ENCODE measurements at regions not wholly inside any gene's neighbourhood (a gene's known extent, or its start where the extent isn't known, plus 50 kb on each side); places are given as distances from the start of the nearest gene placed in this dataset.

DNA sequence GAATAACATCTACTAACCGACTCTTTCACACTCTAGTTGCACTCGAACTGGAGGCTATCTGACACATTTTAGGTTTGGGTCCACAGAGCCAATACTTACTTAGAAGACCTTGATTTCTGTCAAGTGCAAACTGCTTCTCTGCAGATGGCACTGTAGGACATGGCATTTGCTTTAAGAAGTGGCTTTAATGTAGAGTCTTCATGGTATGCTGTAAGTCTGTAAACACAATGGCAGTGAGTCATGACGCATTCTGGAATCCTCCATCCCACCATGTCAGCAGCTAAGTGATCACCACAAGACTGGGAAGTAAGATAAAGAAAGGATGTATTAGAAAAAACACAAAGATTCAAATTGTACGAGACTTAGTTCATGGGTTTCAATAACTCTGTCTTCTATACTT, 377.0 kb upstream of the NOX3 start:
- CTCF ChIA-PET, result no interaction called here
- no peak for DNase-seq (ENCODE audit: extremely low spot score)
- POLR2A ChIA-PET, result no interaction called here
- TF ChIP-seq, protein P1, sequence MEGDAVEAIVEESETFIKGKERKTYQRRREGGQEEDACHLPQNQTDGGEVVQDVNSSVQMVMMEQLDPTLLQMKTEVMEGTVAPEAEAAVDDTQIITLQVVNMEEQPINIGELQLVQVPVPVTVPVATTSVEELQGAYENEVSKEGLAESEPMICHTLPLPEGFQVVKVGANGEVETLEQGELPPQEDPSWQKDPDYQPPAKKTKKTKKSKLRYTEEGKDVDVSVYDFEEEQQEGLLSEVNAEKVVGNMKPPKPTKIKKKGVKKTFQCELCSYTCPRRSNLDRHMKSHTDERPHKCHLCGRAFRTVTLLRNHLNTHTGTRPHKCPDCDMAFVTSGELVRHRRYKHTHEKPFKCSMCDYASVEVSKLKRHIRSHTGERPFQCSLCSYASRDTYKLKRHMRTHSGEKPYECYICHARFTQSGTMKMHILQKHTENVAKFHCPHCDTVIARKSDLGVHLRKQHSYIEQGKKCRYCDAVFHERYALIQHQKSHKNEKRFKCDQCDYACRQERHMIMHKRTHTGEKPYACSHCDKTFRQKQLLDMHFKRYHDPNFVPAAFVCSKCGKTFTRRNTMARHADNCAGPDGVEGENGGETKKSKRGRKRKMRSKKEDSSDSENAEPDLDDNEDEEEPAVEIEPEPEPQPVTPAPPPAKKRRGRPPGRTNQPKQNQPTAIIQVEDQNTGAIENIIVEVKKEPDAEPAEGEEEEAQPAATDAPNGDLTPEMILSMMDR (IDR thresholded peaks at IDR 0.05; ENCODE audit: control extremely low read depth, extremely low read depth, low read depth, missing control alignments), result no peak

DNA sequence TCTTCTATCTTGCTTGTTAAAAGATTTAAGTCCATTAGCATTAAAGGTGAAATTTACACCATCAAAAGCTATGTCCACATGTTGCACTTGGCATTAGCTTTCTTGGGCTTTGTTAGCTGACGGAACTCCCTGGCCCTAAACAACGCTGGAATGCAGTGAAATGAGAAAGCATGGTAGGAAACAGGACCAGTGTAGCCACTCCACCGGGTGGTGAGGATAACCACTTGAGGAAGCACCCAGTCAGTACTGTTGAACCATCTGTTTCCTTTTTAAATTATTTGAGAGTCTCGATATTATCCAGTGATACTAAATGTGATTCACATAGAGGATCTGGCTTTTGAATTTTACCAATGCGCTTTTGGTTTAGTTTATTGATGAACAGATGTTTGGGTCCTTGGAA, 374.9 kb upstream of the NOX3 start:
- TF ChIP-seq, protein P1 (IDR thresholded peaks at IDR 0.05; ENCODE audit: control extremely low read depth, extremely low read depth, low read depth, missing control alignments), result no peak
- POLR2A ChIA-PET, result no interaction called here
- DNase-seq (ENCODE audit: extremely low spot score), result no peak
- CTCF ChIA-PET, result interaction anchor here (1.0 to 1.2 kb wide), 2 partner anchors 13 to 17 kb away, joined by 3 read pairs; no protein-coding TSS in a partner anchor

DNA sequence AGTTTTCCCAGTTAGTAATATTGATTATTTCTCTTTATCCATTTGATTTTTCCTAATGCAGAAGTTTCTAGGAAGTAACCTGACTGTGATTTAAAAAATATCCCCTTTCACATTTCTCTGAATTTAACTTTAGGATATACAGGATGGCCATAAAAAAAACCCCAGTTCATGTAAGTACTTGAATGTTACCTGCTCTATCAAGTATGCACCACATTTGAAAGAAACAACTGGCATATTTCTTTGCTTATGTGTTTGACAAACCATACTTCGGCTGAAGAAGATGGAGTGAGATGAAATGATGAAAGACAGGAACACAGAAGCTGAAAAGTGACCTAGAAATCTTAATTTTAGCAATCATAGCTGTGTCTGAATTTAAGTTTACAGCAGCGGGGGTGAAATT, 374.0 kb upstream of the NOX3 start:
- no peak for DNase-seq (ENCODE audit: extremely low spot score)
- ChIA-PET CTCF (interaction anchor here (1.2 kb wide), 1 partner anchor 12 kb away, joined by 3 read pairs; no protein-coding TSS in a partner anchor), POLR2A (no interaction called here)
- TF ChIP-seq, protein P1 (IDR thresholded peaks at IDR 0.05; ENCODE audit: control extremely low read depth, extremely low read depth, low read depth, missing control alignments), result no peak

DNA sequence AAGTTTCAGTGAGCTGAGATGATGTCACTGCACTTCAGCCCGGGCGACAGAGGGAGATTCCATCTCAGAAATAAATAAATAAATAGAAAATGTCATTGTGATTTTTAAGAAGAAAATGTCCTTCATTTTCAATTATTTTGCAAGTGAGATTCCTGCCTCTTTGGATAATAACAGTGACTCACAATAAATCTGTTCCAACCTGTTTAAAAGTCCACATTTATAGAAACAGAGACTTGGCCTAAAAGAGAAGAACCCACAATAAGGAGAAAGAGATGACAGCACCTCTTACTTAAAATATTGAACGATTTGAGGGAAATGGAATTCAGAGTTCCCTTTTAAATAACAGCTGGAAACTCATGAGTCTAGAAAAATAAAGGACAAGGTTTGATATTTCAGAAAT, 373.4 kb upstream of the NOX3 start:
- ChIA-PET POLR2A (no interaction called here), CTCF (interaction anchor here (2.1 kb wide), 1 partner anchor 12 kb away, joined by 5 read pairs; no protein-coding TSS in a partner anchor)
- no peak for DNase-seq (ENCODE audit: extremely low spot score)
- TF ChIP-seq, protein P1 (IDR thresholded peaks at IDR 0.05; ENCODE audit: control extremely low read depth, extremely low read depth, low read depth, missing control alignments), result no peak

DNA sequence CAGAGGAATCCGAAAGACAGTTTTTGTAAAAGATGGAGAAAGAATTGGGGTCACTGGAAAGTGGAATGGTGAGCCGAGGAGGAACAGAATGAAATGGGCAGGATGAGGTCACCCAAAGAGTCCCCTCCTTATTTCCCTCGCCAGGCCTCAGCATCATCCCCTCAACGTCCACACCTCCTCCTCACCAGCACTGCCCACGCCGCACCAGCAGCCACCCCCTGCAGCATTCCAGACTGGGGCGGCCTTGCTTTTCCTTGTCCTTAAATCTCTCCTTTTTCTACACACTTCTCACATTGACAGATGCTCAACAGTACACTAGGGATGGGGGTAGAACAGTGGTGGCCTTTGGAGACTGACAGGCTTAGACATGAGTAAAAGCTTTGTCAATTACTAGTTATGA, 363.1 kb upstream of the NOX3 start:
- TF ChIP-seq, protein P1 (IDR thresholded peaks at IDR 0.05; ENCODE audit: control extremely low read depth, extremely low read depth, low read depth, missing control alignments), result no peak
- ChIA-PET CTCF (no interaction called here), POLR2A (no interaction called here)
- no peak for DNase-seq (ENCODE audit: extremely low spot score)

DNA sequence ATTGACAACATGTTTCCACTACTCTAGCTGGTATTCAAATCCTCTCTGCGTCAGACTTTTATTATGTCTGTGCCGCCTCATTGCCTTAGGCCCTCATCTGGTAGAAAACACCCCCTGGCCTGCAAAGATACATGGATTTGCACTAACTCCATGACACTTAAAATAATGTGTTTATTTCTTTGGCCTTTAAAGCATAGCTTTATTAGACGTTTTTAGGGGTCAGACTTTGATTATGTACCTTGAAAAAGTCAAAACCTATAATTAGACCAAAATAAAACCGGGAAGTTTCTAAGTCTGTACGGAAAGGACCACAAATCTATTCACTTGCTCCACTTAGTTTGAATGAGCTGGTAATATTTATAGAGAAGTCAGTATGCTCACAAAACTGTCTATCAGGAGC, 357.9 kb upstream of the NOX3 start:
- no peak for DNase-seq (ENCODE audit: extremely low spot score)
- POLR2A ChIA-PET, result no interaction called here
- CTCF ChIA-PET, result no interaction called here
- TF ChIP-seq, protein P1 (IDR thresholded peaks at IDR 0.05; ENCODE audit: control extremely low read depth, extremely low read depth, low read depth, missing control alignments), result no peak

DNA sequence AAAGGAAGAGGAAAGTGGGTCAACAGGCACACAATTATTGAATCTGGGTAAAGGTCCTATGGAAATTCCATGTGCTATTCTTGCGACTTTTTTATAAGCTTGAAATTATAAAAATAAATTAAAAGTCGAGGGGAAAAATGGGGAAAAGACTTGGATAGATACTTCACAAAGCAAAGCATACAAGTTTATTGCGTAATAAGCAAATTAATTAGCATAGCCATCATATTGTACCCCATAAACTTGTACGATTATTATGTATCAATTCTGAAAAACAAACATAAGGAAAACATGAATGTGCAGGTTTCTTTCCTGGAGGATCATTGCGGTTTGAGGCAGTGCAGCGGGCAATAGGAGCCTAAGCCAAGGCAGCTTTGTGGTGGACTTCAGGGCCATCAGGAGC, 351.6 kb upstream of the NOX3 start:
- CTCF ChIA-PET, result no interaction called here
- DNase-seq (ENCODE audit: extremely low spot score), result no peak
- TF ChIP-seq, protein P1 (IDR thresholded peaks at IDR 0.05; ENCODE audit: control extremely low read depth, extremely low read depth, low read depth, missing control alignments), result no peak
- POLR2A ChIA-PET, result no interaction called here

Measured in GM10248 (cell line).